Vagina (tissue), 2 donors: ENCODE measurements at regions not wholly inside any gene's neighbourhood (a gene's known extent, or its start where the extent isn't known, plus 50 kb on each side); places are given as distances from the start of the nearest gene placed in this dataset.

ENCODE experiments used
- DNase-seq, 2 donors: peaks; one replicate each; pipeline ENCODE4 v3.0.0-alpha.2; 2017; ENCODE audit errors: extremely low spot score in 2 of 2
- H3K27ac ChIP-seq: fragments of 200-600 bp; sonication (generic); one replicate; pipeline ENCODE4 v1.5.1; 2019
- H3K27me3 ChIP-seq: fragments of 200-600 bp; sonication (generic); one replicate; pipeline ENCODE4 v1.5.1; 2019
- H3K36me3 ChIP-seq, 2 donors: fragments of 200-600 bp; sonication (generic); one replicate each; pipeline ENCODE4 v1.5.1; 2017 to 2019
- H3K4me1 ChIP-seq: fragments of 200-600 bp; sonication (generic); one replicate; pipeline ENCODE4 v1.5.1; 2019
- H3K4me3 ChIP-seq, 2 donors: fragments of 200-600 bp; sonication (generic); 1 replicate in 1 of 2; 2 replicates in 1 of 2; pipeline ENCODE4 v1.5.1; 2016 to 2019
- H3K9me3 ChIP-seq: fragments of 200-600 bp; sonication (generic); one replicate; pipeline ENCODE4 v1.5.1; 2019
- POLR2A ChIP-seq, 2 donors: fragments of 450-650 bp; IDR thresholded peaks; one replicate each; pipeline ENCODE4 v1.6.1; 2017; ENCODE audit warnings: antibody characterized with exemption in 2 of 2, mild to moderate bottlenecking in 2 of 2, moderate library complexity in 2 of 2
- POLR2AphosphoS5 ChIP-seq, 2 donors: sonication (generic); formaldehyde crosslinking; IDR thresholded peaks; one replicate each; pipeline ENCODE4 v1.9.0; 2017; ENCODE audit warnings: antibody characterized with exemption in 2 of 2, mild to moderate bottlenecking in 2 of 2, low read depth in 1 of 2; ENCODE audit not compliant: insufficient read depth in 1 of 2
- intact Hi-C: fragments of 100-400 bp; cut with DNase I; formaldehyde crosslinking; loops from one replicate; pipeline ENCODE4 v1.15.1; 2023
- TF ChIP-seq, protein P1 (sequence below), 3 experiments: fragments of 450-650 bp in 2 of 3; fragments of 200-600 bp in 1 of 3; sonication (generic) in 1 of 3; IDR thresholded peaks; one replicate each; pipeline ENCODE4 v1.5.1; 2017 to 2019; ENCODE audit warnings: antibody characterized with exemption in 3 of 3, mild to moderate bottlenecking in 2 of 3, moderate library complexity in 2 of 3

DNA sequence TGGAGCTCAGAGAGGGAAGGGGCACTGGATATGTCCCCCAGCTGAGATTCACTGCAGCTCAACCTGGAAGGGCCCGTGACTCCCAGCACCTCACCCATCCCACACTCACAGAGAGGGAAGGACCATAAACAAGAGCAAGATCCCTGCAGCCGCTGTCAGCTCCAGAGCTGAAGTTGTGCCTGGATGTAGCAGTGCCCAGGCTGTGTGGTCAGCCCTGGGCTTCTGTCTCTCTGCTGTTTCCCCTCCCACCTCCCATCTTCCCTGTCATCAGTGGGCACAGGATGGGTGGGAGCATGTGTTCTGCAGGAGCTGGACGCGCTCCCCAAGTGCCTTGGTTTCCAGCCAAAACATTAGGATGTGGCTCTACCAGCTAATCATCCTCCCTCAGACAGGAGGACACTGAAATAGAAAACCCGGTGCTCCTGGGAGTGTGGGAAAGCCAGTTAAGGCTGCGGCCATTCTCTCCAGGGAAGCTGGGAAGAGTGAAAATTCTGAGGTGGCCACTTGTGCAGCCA, 282.7 kb downstream of the NPHP4 start:
- DNase-seq: no peak
- Histone ChIP-seq H3K9me3 (no peaks in the 10 kb centered on the region), H3K27me3 (no peaks in the 10 kb centered on the region), H3K4me3 (no peak overlapping the region), H3K27ac (no peak overlapping the region), H3K36me3 (no peaks in the 10 kb centered on the region), H3K4me1 (no peaks in the 10 kb centered on the region)
- intact Hi-C loops: no loop called here
- TF ChIP-seq POLR2AphosphoS5 (IDR thresholded peaks at IDR 0.05; ENCODE audit: insufficient read depth in 1 of 2, low read depth in 1 of 2): no peak
- TF ChIP-seq, protein P1, sequence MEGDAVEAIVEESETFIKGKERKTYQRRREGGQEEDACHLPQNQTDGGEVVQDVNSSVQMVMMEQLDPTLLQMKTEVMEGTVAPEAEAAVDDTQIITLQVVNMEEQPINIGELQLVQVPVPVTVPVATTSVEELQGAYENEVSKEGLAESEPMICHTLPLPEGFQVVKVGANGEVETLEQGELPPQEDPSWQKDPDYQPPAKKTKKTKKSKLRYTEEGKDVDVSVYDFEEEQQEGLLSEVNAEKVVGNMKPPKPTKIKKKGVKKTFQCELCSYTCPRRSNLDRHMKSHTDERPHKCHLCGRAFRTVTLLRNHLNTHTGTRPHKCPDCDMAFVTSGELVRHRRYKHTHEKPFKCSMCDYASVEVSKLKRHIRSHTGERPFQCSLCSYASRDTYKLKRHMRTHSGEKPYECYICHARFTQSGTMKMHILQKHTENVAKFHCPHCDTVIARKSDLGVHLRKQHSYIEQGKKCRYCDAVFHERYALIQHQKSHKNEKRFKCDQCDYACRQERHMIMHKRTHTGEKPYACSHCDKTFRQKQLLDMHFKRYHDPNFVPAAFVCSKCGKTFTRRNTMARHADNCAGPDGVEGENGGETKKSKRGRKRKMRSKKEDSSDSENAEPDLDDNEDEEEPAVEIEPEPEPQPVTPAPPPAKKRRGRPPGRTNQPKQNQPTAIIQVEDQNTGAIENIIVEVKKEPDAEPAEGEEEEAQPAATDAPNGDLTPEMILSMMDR (IDR thresholded peaks at IDR 0.05): no peak
- TF ChIP-seq POLR2A (IDR thresholded peaks at IDR 0.05): no peak

DNA sequence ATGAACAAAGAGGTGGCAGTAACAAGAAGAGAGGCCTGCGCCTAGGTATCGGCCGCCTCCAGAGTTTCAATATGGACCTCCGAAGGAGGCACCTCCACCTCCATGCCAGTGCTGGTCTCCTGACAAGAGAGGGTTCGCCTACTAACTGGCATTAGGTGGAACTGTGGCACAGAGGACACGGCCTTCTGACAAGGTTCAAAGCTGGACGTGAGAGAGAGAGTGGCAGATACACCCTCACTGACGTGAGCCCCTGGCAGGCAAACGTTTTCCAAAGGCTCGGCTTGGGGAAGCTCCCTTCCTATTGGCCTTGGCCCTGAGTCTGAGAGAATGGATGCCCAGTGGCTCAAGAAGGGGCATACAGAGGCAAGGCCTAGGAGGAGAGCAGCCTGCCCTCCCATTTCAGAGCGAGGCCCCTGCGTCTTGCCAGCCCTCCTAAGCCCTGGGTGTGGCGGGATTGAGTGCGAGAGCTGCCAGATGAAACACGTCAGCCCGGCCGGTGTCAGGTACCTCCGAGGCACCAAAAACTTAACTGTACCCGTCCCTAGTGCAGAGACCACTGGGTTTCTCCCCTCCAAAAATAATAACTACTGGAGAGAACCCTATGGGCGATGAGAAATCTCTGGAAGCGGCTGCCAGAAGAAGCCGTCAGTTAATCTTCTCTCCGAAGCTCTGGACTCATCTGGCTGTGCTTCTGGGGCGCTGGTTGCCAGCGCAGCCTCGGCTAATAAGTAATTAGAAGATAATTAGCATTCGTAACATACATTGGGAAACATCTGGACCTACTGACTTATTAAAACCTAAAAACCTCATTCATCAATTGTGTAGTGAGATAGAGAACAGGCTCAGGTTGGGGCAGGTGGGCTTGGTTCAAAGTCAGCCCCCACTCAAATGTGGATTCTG, 283.6 kb downstream of the NPHP4 start:
- intact Hi-C loops: no loop called here
- H3K27ac ChIP-seq: no peak overlapping the region
- no peaks in the 10 kb centered on the region for H3K4me1 ChIP-seq
- no peaks in the 10 kb centered on the region for H3K27me3 ChIP-seq
- DNase-seq: no peak
- H3K36me3 ChIP-seq: no peaks in the 10 kb centered on the region
- no peak for TF ChIP-seq POLR2A (IDR thresholded peaks at IDR 0.05)
- TF ChIP-seq, protein P1 (IDR thresholded peaks at IDR 0.05): no peak
- no peak for TF ChIP-seq POLR2AphosphoS5 (IDR thresholded peaks at IDR 0.05; ENCODE audit: insufficient read depth in 1 of 2, low read depth in 1 of 2)
- no peak overlapping the region for H3K4me3 ChIP-seq
- H3K9me3 ChIP-seq: no peaks in the 10 kb centered on the region

DNA sequence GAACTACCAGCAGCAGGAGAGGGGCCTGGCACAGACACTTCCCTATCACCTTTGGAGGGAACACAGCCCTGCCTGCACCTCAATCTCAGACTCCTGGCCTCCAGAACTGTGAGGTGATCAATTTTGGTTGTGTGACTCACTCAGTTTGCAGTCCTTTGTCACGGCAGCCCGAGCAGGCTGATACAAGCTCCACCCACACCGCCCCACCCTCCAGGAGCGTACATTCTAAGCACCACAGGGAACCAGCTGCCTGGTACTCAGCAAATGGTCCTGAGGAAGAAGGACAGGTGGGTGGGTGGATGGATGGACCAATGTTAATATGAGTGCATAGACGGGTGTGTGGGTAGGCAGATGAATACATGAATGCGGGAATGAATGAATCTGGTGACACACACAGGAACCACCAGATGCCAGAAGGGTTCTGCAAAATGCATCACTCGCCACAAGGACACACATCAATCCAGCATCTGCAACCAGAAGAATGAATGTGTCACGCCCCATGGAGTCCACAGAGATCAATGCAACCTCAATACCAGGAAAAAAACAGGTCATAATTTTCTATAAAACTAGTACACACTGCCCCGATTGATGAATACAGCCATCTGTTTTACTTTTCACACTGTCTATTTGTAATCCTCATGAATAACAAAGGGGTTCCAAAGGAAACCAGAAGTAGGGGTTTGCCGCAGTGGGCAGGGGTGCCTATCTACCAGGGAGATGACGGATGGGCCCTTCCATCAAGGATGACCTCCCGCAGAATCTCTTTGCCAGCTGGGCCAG, 284.5 kb downstream of the NPHP4 start:
- no peak overlapping the region for H3K4me3 ChIP-seq
- TF ChIP-seq POLR2AphosphoS5 (IDR thresholded peaks at IDR 0.05; ENCODE audit: insufficient read depth in 1 of 2, low read depth in 1 of 2) (no peak), POLR2A (IDR thresholded peaks at IDR 0.05) (no peak)
- TF ChIP-seq, protein P1 (IDR thresholded peaks at IDR 0.05): no peak
- intact Hi-C loops: no loop called here
- H3K9me3 ChIP-seq: no peaks in the 10 kb centered on the region
- H3K36me3 ChIP-seq: no peaks in the 10 kb centered on the region
- no peak overlapping the region for H3K27ac ChIP-seq
- no peaks in the 10 kb centered on the region for H3K4me1 ChIP-seq
- no peaks in the 10 kb centered on the region for H3K27me3 ChIP-seq
- no peak for DNase-seq

DNA sequence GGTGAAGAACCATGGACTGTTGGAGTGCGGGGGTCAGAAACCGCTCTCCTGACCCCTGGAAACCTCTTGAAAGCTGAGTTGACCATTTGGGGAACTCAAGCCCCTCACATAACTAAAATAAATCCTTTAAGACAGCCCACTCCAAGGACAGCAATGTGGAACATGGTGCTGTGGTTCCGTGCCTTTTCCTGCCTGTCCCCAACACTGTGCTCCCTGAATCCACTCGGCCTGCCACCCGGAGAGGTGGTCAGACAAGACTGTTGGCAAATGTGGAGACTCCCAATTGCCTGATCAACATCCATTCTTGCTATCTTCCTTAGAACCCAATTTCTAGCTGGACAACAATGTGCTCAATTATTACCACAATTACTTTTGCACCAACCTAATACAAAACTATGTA, 286.0 kb downstream of the NPHP4 start:
- Histone ChIP-seq H3K27ac (no peak overlapping the region), H3K36me3 (no peaks in the 10 kb centered on the region), H3K27me3 (no peaks in the 10 kb centered on the region), H3K4me1 (no peaks in the 10 kb centered on the region), H3K9me3 (no peaks in the 10 kb centered on the region), H3K4me3 (no peak overlapping the region)
- intact Hi-C loops: no loop called here
- DNase-seq: no peak
- no peak for TF ChIP-seq POLR2A (IDR thresholded peaks at IDR 0.05)
- TF ChIP-seq POLR2AphosphoS5 (IDR thresholded peaks at IDR 0.05; ENCODE audit: insufficient read depth in 1 of 2, low read depth in 1 of 2): no peak
- TF ChIP-seq, protein P1 (IDR thresholded peaks at IDR 0.05): no peak
